Gastroesophageal sphincter (tissue), 3 donors: ENCODE measurements at regions not wholly inside any gene's neighbourhood (a gene's known extent, or its start where the extent isn't known, plus 50 kb on each side); places are given as distances from the start of the nearest gene placed in this dataset.

Experiments used
- POLR2A ChIP-seq, 2 donors: fragments of 450-650 bp; IDR thresholded peaks; one replicate each; pipeline ENCODE4 v1.6.1; 2017; ENCODE audit warnings: antibody characterized with exemption in 2 of 2, mild to moderate bottlenecking in 2 of 2, moderate library complexity in 1 of 2
- TF ChIP-seq, protein P1 (sequence below), 4 experiments: fragments of 200-600 bp in 2 of 4; fragments of 450-650 bp in 2 of 4; sonication (generic) in 1 of 4; IDR thresholded peaks; one replicate each; pipeline ENCODE4 v1.5.1; 2017 to 2019; ENCODE audit warnings: antibody characterized with exemption in 4 of 4, mild to moderate bottlenecking in 2 of 4, moderate library complexity in 2 of 4

DNA sequence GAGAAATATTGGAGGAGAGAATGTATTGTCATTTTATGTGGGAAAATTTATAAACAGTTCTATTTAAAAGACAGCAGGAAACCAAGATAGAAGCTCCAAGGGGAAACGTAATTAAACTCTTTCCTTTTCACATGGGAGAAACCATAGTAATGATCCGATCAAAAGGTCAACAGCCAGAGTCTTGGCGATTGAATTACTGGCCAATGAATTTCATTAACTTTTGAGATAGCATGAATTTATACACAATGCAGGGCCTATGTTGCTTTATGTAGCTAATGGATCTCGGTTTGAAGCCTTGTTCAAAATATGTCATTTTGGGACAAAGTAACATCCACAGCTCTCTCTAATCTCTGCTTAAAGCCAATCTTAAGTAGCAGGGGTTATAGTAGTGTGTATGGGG is 897.5 kb upstream of the NDST4 start:
- TF ChIP-seq, protein P1, sequence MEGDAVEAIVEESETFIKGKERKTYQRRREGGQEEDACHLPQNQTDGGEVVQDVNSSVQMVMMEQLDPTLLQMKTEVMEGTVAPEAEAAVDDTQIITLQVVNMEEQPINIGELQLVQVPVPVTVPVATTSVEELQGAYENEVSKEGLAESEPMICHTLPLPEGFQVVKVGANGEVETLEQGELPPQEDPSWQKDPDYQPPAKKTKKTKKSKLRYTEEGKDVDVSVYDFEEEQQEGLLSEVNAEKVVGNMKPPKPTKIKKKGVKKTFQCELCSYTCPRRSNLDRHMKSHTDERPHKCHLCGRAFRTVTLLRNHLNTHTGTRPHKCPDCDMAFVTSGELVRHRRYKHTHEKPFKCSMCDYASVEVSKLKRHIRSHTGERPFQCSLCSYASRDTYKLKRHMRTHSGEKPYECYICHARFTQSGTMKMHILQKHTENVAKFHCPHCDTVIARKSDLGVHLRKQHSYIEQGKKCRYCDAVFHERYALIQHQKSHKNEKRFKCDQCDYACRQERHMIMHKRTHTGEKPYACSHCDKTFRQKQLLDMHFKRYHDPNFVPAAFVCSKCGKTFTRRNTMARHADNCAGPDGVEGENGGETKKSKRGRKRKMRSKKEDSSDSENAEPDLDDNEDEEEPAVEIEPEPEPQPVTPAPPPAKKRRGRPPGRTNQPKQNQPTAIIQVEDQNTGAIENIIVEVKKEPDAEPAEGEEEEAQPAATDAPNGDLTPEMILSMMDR (IDR thresholded peaks at IDR 0.05) = no peak
- TF ChIP-seq POLR2A (IDR thresholded peaks at IDR 0.05) = no peak
